OCI-LY1 (cell line): ENCODE measurements at regions not wholly inside any gene's neighbourhood (a gene's known extent, or its start where the extent isn't known, plus 50 kb on each side); places are given as distances from the start of the nearest gene placed in this dataset.

Experiments
- EZH2 ChIP-seq: fragments of 200-600 bp; sonication (generic), shearing (Covaris generic); IDR thresholded peaks from 2 replicates; pipeline ENCODE4 v1.8.0; 2017; ENCODE audit warnings: borderline replicate concordance, mixed run types, mild to moderate bottlenecking, antibody characterized with exemption, low read length, moderate library complexity, mixed read lengths
- TF ChIP-seq, protein P1 (sequence below): fragments of 200-600 bp; sonication (generic), shearing (Covaris generic); IDR thresholded peaks from 2 replicates; pipeline ENCODE4 v1.5.1; 2017; ENCODE audit warnings: mild to moderate bottlenecking, antibody characterized with exemption, low read length, moderate library complexity, mixed read lengths

DNA sequence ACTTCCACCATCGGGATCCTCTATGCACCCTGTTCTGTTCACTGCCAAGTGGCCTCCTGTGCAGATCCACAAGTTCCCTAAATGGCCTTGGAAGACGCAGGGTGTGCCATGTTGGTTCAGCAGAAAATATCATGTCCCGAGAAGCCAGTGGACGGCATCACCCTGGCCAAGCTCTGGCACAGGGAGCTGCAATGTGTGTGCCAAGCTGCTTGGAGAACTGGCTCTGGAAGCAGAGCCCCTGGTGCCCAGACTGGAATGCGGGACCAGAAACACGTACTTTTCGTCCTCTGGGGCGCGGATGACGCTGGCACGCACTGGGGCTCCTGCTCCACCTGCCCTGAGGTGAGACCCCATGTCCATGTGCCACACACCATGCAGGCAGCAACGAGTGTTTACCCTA, 124.7 kb upstream of the CARD11 start:
- TF ChIP-seq, protein P1, sequence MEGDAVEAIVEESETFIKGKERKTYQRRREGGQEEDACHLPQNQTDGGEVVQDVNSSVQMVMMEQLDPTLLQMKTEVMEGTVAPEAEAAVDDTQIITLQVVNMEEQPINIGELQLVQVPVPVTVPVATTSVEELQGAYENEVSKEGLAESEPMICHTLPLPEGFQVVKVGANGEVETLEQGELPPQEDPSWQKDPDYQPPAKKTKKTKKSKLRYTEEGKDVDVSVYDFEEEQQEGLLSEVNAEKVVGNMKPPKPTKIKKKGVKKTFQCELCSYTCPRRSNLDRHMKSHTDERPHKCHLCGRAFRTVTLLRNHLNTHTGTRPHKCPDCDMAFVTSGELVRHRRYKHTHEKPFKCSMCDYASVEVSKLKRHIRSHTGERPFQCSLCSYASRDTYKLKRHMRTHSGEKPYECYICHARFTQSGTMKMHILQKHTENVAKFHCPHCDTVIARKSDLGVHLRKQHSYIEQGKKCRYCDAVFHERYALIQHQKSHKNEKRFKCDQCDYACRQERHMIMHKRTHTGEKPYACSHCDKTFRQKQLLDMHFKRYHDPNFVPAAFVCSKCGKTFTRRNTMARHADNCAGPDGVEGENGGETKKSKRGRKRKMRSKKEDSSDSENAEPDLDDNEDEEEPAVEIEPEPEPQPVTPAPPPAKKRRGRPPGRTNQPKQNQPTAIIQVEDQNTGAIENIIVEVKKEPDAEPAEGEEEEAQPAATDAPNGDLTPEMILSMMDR = no peak
- TF ChIP-seq EZH2 = no peak
